PC-9 (cell line): ENCODE measurements at regions not wholly inside any gene's neighbourhood (a gene's known extent, or its start where the extent isn't known, plus 50 kb on each side); places are given as distances from the start of the nearest gene placed in this dataset.

Experiments
- EZH2 ChIP-seq: fragments of 200-600 bp; sonication (generic); IDR thresholded peaks from 2 replicates; pipeline ENCODE4 v1.8.0; 2017; ENCODE audit warnings: antibody characterized with exemption, low read depth
- TF ChIP-seq, protein P1 (sequence below): fragments of 200-600 bp; sonication (generic); conservative IDR thresholded peaks from 2 replicates; pipeline ENCODE4 v1.6.1; 2017; ENCODE audit warnings: mixed run types, antibody characterized with exemption, mild to moderate bottlenecking, moderate library complexity

DNA sequence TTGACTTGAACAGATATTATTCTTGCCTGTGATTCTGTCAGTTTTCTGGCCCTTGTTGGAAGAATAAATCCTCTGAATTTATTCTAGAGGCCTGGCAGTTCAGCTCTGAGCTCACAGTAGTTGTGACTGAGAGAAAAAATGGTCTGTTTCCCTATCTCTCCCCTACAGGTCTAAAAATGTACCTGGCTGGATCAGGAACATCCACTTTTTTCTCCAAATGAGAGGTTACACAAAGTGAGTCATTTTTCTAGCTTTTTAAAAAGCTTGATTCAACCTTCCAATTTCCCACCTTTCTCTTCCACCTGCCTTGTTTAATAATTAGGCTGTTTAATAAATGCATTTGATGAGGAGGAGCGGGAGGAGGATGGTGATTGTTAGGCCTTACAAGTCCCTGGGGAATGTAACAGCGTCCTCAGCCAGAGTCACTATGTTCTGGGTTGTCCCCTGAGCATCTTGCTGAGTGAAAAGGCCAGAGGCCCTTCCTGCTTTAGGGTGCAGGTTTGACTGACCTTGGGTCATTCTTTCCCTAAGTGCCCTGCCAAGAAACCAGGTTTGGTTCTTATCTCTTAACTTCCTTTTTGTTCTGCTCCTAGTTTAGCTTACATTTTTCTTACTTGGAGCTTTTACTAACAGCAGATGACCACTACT, 91.7 kb upstream of the FUT8 start:
- TF ChIP-seq, protein P1, sequence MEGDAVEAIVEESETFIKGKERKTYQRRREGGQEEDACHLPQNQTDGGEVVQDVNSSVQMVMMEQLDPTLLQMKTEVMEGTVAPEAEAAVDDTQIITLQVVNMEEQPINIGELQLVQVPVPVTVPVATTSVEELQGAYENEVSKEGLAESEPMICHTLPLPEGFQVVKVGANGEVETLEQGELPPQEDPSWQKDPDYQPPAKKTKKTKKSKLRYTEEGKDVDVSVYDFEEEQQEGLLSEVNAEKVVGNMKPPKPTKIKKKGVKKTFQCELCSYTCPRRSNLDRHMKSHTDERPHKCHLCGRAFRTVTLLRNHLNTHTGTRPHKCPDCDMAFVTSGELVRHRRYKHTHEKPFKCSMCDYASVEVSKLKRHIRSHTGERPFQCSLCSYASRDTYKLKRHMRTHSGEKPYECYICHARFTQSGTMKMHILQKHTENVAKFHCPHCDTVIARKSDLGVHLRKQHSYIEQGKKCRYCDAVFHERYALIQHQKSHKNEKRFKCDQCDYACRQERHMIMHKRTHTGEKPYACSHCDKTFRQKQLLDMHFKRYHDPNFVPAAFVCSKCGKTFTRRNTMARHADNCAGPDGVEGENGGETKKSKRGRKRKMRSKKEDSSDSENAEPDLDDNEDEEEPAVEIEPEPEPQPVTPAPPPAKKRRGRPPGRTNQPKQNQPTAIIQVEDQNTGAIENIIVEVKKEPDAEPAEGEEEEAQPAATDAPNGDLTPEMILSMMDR: peak; percentile 9; the same call in 1 of the 2 replicates
- no peak for TF ChIP-seq EZH2
